ENCODE measurements at regions not wholly inside any gene's neighbourhood (a gene's known extent, or its start where the extent isn't known, plus 50 kb on each side); places are given as distances from the start of the nearest gene placed in this dataset.
"Not testable (repeated sequence)": the region's sequence is repeated elsewhere in the genome, so short reads cannot be mapped to it uniquely, and the experiment has no call there.

GRCh38 chr2:107700073-107700472 lies 126.6 kb upstream of the RGPD4 start:
- no peak for DNase-seq (ENCODE audit: low read depth, low spot score)

GRCh38 chr2:107711941-107712340 lies 114.8 kb upstream of the RGPD4 start:
- no peak for DNase-seq (ENCODE audit: low read depth, low spot score)

DNA sequence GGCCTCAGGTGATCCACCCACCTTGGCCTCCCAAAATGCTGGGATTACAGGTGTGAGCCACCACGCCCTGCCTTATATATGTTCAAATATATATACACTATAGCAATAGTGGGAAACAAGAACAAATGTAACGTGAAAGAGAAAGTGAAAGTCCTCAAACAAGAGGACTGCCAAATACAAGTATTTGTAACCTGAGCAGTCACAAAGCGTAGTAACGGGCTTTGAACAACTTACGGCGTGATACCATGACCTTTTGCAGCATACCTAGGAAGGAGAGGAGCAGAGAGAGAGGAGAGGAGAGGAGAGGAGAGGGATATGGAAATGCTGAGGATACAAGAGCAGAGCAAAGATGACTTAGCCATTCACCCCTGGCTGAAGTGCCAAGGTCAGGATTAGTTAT lies 113.8 kb upstream of the RGPD4 start:
- no peak for DNase-seq (ENCODE audit: low read depth, low spot score)

- peak; percentile 2 for DNase-seq (ENCODE audit: low read depth, low spot score)
Measured at GRCh38 chr2:107717661-107718060, 109.0 kb upstream of the RGPD4 start.

GRCh38 chr2:107719141-107719540 lies 107.6 kb upstream of the RGPD4 start:
- DNase-seq (ENCODE audit: low read depth, low spot score): no peak

DNA sequence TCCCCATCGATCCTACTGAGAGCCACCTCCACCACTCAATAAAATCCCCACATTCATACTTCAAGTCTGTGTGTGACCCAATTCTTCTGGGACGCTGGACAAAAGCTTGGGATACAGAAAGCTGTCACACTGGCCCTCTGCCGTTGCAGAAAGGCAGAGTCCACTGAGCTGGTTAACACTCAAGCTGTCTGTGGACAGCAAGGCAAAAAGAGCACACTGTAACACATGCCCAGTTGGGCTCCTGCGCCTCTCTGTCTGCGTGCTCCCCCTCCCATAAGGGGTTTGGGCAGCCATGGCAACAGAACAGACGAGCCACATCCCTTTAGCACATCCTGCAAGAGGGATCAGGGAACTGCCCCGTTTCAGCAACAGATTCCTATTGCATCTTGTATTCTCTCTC lies 106.9 kb upstream of the RGPD4 start:
- DNase-seq (ENCODE audit: low read depth, low spot score): no peak

DNA sequence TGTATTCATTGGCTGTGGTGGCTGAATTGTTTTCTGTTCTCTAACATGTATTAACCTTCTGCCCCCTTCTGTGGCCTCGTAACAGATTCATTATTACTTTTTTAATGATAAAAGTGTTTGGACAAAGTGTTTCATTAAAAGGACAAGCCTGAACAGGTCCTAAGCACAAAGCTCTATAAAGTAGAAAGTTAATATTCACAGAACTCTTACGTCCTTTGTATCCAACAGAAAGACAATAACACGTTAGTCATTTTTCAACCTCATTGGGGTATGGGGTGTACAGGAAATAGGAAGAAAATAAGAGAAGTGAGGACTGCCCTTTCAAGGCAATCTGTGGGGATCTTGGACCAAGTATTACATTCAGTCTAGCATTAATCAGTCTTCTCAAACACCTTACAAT lies 105.5 kb upstream of the RGPD4 start:
- DNase-seq (ENCODE audit: low read depth, low spot score): no peak

DNA sequence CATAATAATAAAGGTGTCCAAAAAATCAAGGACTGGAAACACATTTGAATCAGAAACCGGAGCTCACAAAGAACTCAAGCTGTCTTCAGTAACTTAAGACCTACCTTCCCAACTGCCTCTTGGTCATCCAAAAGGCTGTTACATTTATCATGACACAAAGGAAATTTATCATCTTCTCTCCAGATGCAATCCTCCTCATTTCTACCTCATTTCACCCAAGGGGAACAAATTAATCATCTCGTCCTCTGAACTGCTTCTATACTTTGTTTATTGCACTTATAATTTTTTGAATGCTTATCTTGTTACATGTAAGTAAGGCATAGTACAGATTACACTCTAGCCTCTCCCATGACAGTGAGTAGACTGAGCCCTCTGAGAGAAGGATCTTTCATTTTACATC lies 105.1 kb upstream of the RGPD4 start:
- no peak for DNase-seq (ENCODE audit: low read depth, low spot score)

- not testable (repeated sequence) for DNase-seq (ENCODE audit: low read depth, low spot score)
Measured at GRCh38 chr2:107725824-107726223, 100.9 kb upstream of the RGPD4 start.

DNA sequence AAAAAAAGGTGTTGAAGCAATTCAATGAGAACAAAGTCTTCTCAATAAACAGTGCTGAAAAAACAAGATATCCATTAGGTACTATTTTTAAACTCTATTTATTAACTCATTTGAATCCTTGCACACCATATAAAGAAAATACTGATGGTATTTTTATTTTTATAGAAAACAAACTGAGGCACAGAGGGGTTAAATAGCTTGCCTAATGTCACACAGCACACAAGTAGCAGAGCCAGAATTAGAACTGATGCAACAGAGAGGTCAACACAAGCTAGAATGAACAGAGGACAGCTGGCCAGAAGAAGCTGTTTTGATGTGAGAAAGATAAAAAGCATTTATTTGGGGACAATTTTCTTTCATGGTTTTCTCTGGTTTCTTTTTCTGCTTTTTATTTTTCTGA lies 99.4 kb upstream of the RGPD4 start:
- DNase-seq (ENCODE audit: low read depth, low spot score): no peak

- DNase-seq (ENCODE audit: low read depth, low spot score): no peak
Measured at GRCh38 chr2:107728586-107728985, 98.1 kb upstream of the RGPD4 start.

- DNase-seq (ENCODE audit: low read depth, low spot score): no peak
Measured at GRCh38 chr2:107729440-107729839, 97.3 kb upstream of the RGPD4 start.

DNA sequence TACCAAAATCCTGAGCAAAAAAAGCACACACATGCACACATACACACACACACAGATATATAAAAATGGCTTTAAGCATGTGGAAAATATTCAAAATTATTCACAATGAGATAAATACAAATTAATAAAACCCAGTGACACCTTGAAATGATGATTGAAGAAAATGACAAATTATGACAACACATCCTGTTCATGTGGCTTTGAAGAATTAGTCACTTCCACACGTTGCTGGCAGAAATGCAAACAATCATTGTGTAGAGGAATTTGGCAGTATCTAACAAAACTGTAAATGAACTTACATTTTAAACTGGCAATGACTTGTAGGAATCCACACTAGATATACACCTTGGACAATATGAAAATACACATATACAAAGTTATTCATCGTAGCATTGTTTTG lies 95.8 kb upstream of the RGPD4 start:
- no peak for DNase-seq (ENCODE audit: low read depth, low spot score)

GRCh38 chr2:107731435-107731834 lies 95.3 kb upstream of the RGPD4 start:
- no peak for DNase-seq (ENCODE audit: low read depth, low spot score)

DNA sequence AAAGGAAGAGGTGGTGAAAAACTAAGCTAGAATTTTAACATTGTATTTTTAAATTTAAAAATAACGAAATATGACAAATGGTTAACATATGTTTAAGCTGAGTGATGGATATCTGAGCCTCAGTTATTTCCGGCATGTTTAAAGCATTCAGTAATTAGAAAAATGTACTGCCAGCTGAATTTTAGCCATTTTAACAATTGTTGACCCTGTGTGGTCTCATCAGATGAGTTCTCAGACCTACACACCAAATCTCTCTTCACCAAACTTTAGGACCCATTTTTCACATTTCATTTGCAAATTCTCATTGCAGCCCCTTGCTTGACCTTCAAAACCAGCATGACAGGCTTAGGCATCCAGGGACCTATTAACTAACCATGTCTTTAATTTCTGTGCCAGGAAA lies 91.5 kb upstream of the RGPD4 start:
- DNase-seq (ENCODE audit: low read depth, low spot score): no peak

DNA sequence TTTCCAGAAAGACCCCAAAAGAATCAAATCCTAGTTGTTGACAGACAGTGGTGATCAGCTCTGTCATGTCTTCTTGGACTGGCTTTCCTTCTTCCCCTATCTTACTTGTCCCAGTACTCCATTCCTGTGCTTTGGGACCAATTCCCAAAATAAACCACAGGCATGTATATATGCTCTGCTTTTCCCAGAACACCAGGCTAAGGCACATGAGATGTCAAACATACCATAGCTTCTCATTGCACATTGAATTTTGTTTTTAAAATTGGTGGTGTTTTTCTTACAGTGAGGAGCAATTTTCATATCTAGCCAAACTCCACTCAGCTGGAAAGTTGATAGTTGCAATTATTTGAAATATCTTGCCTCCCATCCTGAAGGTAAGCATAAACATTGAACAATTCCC lies 88.9 kb upstream of the RGPD4 start:
- DNase-seq (ENCODE audit: low read depth, low spot score): no peak

DNA sequence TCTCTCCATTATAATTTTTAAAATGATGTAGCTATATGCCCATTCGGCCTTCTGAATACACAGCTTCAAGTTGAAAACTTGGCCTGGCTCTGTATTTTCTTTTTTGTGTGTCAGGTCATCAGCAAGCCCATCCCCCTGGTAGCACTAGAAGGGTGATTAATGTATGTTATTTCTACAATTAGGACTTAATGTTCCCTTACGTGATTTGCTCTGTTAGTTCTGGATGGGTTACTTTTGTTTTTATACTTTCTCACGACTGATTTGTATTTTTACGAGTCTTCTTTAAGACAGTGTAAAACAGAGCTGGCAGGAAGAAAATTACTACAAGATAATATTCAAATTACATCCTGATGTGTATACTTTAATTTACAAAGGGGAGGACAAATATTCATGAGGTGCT lies 88.4 kb upstream of the RGPD4 start:
- DNase-seq (ENCODE audit: low read depth, low spot score): no peak

GRCh38 chr2:107740300-107740699 lies 86.4 kb upstream of the RGPD4 start:
- no peak for DNase-seq (ENCODE audit: low read depth, low spot score)

DNA sequence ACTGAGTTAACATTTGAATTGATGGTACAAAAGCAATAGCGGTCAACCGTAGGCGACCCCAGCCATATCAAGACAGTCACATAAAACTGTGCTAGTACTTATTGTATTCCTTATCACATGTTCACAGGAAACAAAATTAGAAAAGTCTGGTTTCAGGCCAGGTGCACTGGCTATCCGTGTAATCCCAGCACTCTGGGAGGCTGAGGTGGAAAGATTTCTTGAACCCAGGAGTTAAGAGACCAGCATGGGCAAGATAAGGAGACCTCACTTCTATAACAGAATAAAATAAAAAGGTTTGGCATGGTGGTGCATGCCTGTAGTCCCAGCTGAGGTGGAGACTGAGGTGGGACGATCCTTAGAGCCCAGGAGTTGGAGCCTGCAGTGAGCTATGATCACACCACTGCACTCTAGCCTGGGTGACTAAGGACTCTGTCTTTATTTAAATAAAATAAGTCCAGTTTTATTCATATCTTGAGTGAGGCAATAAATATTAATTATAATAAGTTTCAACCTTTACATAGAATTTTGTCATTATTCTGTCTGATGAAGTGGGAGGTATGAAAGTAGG lies 84.1 kb upstream of the RGPD4 start:
- no peak for DNase-seq (ENCODE audit: low read depth, low spot score)

GRCh38 chr2:107743274-107743673 lies 83.4 kb upstream of the RGPD4 start:
- DNase-seq (ENCODE audit: low read depth, low spot score): no peak

DNA sequence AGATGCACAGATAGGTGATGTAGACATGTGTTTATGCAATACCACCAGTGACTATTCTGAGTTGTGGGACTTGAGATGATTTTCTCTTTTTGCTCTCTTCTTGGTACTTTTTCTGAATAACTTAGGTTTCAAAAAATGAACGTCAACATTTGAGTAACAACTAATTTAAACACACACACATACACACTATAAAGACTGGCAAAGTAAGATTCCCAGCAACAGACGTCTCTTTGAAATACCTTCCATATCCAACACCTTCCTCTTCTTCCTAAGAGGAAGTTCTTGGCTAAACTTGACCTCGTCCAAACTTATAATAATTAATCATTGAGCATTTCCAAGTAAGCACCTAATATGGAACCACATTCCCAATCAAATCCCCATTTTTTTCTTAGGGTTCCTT lies 81.6 kb upstream of the RGPD4 start:
- DNase-seq (ENCODE audit: low read depth, low spot score): no peak

- DNase-seq (ENCODE audit: low read depth, low spot score): not testable (repeated sequence)
Measured at GRCh38 chr2:107746552-107747198, 80.0 kb upstream of the RGPD4 start.

GRCh38 chr2:107747199-107747963 lies 79.3 kb upstream of the RGPD4 start:
- peak; percentile 11 for DNase-seq (ENCODE audit: low read depth, low spot score)
